Neural cell (in vitro differentiated cells): ENCODE measurements at regions not wholly inside any gene's neighbourhood (a gene's known extent, or its start where the extent isn't known, plus 50 kb on each side); places are given as distances from the start of the nearest gene placed in this dataset.

Source experiments
- H2AFZ ChIP-seq: fragments of 200-600, 300-800 bp; sonication (generic), shearing (Covaris generic); 2 replicates; pipeline ENCODE4 v1.6.0; 2014; ENCODE audit warnings: low read depth, mild to moderate bottlenecking, antibody characterized with exemption, low read length, moderate library complexity
- H3F3A ChIP-seq: fragments of 200-600 bp; shearing (Covaris generic); 2 replicates; pipeline ENCODE4 v1.6.1; 2016; ENCODE audit warnings: mild to moderate bottlenecking, moderate library complexity, mixed read lengths, antibody characterized with exemption, low read length; ENCODE audit not compliant: insufficient read depth, poor library complexity, severe bottlenecking
- H3K27ac ChIP-seq: fragments of 200-600, 300-800 bp; sonication (generic), shearing (Covaris generic); 2 replicates; pipeline ENCODE4 v1.5.1; 2014; ENCODE audit warnings: mild to moderate bottlenecking, low read length, moderate library complexity
- H3K27me3 ChIP-seq: fragments of 300-800, 200-600 bp; sonication (generic), shearing (Covaris generic); 2 replicates; pipeline ENCODE4 v1.6.0; 2014; ENCODE audit warnings: mild to moderate bottlenecking, low read depth, low read length, moderate library complexity; ENCODE audit not compliant: insufficient read depth
- H3K36me3 ChIP-seq: fragments of 300-800, 200-600 bp; sonication (generic), shearing (Covaris generic); 2 replicates; pipeline ENCODE4 v1.5.1; 2014; ENCODE audit warnings: mild to moderate bottlenecking, antibody characterized with exemption, low read length, moderate library complexity; ENCODE audit not compliant: insufficient read depth
- H3K4me2 ChIP-seq: fragments of 300-800, 200-600 bp; sonication (generic), shearing (Covaris generic); 2 replicates; pipeline ENCODE4 v1.6.0; 2014; ENCODE audit warnings: mild to moderate bottlenecking, low read length
- H3K4me3 ChIP-seq: fragments of 300-800, 200-600 bp; sonication (generic), shearing (Covaris generic); 2 replicates; pipeline ENCODE4 v1.5.1; 2014; ENCODE audit warnings: mild to moderate bottlenecking, low read length, moderate library complexity
- H3K79me2 ChIP-seq: fragments of 200-600 bp; shearing (Covaris generic); replicated peaks from 2 replicates; pipeline ENCODE4 v1.6.0; 2014; ENCODE audit warnings: mild to moderate bottlenecking, low read length, moderate library complexity; ENCODE audit not compliant: insufficient read depth
- H3K9ac ChIP-seq: fragments of 300-800, 200-600 bp; sonication (generic), shearing (Covaris generic); 2 replicates; pipeline ENCODE4 v1.6.1; 2016; ENCODE audit warnings: mild to moderate bottlenecking, low read length, mixed read lengths
- H3K9me2 ChIP-seq: fragments of 200-600 bp; shearing (Covaris generic); 2 replicates; pipeline ENCODE4 v1.6.1; 2016; ENCODE audit warnings: mild to moderate bottlenecking, low read length, mixed read lengths; ENCODE audit not compliant: insufficient read depth
- H3K9me3 ChIP-seq: fragments of 200-600, 300-800 bp; sonication (generic), shearing (Covaris generic); 2 replicates; pipeline ENCODE4 v1.6.1; 2016; ENCODE audit warnings: mild to moderate bottlenecking, mixed run types, low read length, moderate library complexity, mixed read lengths
- H4K20me1 ChIP-seq: fragments of 200-600 bp; shearing (Covaris generic); 2 replicates; pipeline ENCODE4 v1.6.1; 2016; ENCODE audit warnings: mild to moderate bottlenecking, mixed run types; ENCODE audit not compliant: insufficient read depth
- EP300 ChIP-seq: fragments of 450-650 bp; conservative IDR thresholded peaks from 2 replicates; pipeline ENCODE4 v1.6.1; 2014; ENCODE audit warnings: antibody characterized with exemption, mild to moderate bottlenecking, moderate library complexity; ENCODE audit not compliant: poor library complexity, severe bottlenecking
- EZH2 ChIP-seq: fragments of 200-600, 300-800 bp; shearing (Covaris generic), sonication (generic); IDR thresholded peaks from 2 replicates; pipeline ENCODE4 v1.6.1; 2014; ENCODE audit warnings: antibody characterized with exemption, low read length, borderline replicate concordance, mild to moderate bottlenecking; ENCODE audit not compliant: insufficient read depth, poor library complexity, severe bottlenecking
- MXI1 ChIP-seq: fragments of 450-650 bp; conservative IDR thresholded peaks from 2 replicates; pipeline ENCODE4 v1.6.1; 2014; ENCODE audit warnings: antibody characterized with exemption, mild to moderate bottlenecking; ENCODE audit not compliant: poor library complexity, severe bottlenecking
- POLR2AphosphoS5 ChIP-seq: IDR thresholded peaks from 2 replicates; pipeline ENCODE4 v1.6.1; 2012
- RAD21 ChIP-seq: fragments of 450-650 bp; conservative IDR thresholded peaks from 2 replicates; pipeline ENCODE4 v1.6.1; 2014; ENCODE audit warnings: antibody characterized with exemption, mild to moderate bottlenecking, moderate library complexity
- SMC3 ChIP-seq: fragments of 450-650 bp; conservative IDR thresholded peaks from 2 replicates; pipeline ENCODE4 v1.6.1; 2014; ENCODE audit warnings: antibody characterized with exemption, mild to moderate bottlenecking, moderate library complexity; ENCODE audit not compliant: poor library complexity
- TAF1 ChIP-seq: IDR thresholded peaks from 2 replicates; pipeline ENCODE4 v1.6.1; 2012; ENCODE audit warnings: low read depth
- TF ChIP-seq, protein P1 (sequence below): IDR thresholded peaks from 2 replicates; pipeline ENCODE4 v1.6.1; 2012; ENCODE audit warnings: borderline replicate concordance
- TF ChIP-seq, protein P2 (sequence below): fragments of 450-650 bp; IDR thresholded peaks from 2 replicates; pipeline ENCODE4 v1.5.1; 2014; ENCODE audit warnings: antibody characterized with exemption, mild to moderate bottlenecking, moderate library complexity; ENCODE audit not compliant: poor library complexity, severe bottlenecking

DNA sequence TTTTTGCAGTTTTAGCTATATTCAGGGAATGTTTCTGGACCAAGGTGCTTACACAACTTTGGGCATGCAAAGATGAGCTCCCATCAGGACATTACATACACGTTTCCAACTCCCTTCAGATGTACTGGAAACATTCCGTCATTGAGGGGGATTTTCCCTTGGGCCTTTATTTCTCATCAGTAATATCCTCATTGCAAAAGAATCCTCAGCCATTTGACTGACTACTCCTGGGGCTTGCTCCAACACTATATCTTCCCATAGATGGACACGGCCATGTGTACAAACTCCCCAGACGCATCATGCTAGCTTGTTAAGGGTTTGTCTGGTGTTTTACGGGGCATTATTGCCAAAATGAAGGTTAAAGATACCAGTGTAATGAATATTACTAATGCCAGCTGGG lies 59.3 kb upstream of the NUP160 start:
- no peak overlapping the region for H3K4me2 ChIP-seq
- H3K9me3 ChIP-seq: no peaks in the 10 kb centered on the region
- H2AFZ ChIP-seq: no peak overlapping the region
- H3K79me2 ChIP-seq: no peaks in the 10 kb centered on the region
- H3K36me3 ChIP-seq: no peaks in the 10 kb centered on the region
- TF ChIP-seq SMC3 (no peak), EZH2 (no peak), RAD21 (no peak), POLR2AphosphoS5 (no peak), MXI1 (no peak), TAF1 (no peak), EP300 (no peak)
- TF ChIP-seq, protein P1, sequence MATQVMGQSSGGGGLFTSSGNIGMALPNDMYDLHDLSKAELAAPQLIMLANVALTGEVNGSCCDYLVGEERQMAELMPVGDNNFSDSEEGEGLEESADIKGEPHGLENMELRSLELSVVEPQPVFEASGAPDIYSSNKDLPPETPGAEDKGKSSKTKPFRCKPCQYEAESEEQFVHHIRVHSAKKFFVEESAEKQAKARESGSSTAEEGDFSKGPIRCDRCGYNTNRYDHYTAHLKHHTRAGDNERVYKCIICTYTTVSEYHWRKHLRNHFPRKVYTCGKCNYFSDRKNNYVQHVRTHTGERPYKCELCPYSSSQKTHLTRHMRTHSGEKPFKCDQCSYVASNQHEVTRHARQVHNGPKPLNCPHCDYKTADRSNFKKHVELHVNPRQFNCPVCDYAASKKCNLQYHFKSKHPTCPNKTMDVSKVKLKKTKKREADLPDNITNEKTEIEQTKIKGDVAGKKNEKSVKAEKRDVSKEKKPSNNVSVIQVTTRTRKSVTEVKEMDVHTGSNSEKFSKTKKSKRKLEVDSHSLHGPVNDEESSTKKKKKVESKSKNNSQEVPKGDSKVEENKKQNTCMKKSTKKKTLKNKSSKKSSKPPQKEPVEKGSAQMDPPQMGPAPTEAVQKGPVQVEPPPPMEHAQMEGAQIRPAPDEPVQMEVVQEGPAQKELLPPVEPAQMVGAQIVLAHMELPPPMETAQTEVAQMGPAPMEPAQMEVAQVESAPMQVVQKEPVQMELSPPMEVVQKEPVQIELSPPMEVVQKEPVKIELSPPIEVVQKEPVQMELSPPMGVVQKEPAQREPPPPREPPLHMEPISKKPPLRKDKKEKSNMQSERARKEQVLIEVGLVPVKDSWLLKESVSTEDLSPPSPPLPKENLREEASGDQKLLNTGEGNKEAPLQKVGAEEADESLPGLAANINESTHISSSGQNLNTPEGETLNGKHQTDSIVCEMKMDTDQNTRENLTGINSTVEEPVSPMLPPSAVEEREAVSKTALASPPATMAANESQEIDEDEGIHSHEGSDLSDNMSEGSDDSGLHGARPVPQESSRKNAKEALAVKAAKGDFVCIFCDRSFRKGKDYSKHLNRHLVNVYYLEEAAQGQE: no peak
- no peak overlapping the region for H3K4me3 ChIP-seq
- H4K20me1 ChIP-seq: no peaks in the 10 kb centered on the region
- no peaks in the 10 kb centered on the region for H3F3A ChIP-seq
- no peak overlapping the region for H3K27ac ChIP-seq
- no peaks in the 10 kb centered on the region for H3K27me3 ChIP-seq
- H3K9me2 ChIP-seq: no peaks in the 10 kb centered on the region
- no peak overlapping the region for H3K9ac ChIP-seq

GRCh38 chr11:47906066-47906465 lies 57.9 kb upstream of the NUP160 start:
- Histone ChIP-seq H3K36me3 (no peaks in the 10 kb centered on the region), H3K27me3 (no peaks in the 10 kb centered on the region), H3K27ac (no peak overlapping the region), H3K9me2 (no peaks in the 10 kb centered on the region), H2AFZ (no peak overlapping the region), H3K79me2 (no peaks in the 10 kb centered on the region), H4K20me1 (no peaks in the 10 kb centered on the region), H3F3A (no peaks in the 10 kb centered on the region), H3K9ac (no peak overlapping the region), H3K4me3 (no peak overlapping the region), H3K9me3 (no peaks in the 10 kb centered on the region), H3K4me2 (no peak overlapping the region)
- no peak for TF ChIP-seq MXI1
- TF ChIP-seq TAF1: no peak

DNA sequence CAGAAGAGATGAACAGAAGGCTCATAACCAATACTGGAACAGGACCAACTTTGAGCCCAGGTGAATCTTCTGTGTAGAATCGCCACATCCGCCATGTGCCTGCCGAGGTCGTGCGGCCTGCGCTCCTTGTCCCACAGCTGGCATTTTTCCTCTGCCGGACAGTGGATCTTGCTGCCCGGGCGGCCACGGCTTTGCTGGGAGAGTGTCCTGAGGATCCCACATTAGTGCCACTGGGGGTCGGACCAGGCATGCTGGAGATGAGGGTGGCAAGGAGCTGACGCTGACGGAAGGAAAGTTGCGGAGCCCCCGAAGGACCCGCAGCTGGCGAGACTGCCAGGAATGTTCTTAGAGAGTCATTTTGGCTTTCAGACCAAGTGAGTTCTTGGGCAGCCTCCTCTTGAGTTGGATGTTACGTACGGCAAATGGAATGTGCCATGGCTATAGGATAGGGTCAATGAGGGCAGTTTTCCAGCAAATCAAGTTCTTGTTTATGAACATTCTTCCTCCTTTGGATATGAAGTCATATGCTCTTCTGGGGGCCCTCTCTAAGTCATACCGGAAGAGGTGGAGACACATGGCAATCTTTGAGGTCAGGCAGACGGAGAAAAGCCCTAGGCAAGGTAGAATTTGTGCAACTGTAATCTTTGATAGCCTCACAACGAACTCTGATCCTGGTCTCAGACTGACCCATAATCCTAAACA lies 57.4 kb upstream of the NUP160 start:
- Histone ChIP-seq H3K27me3 (no peaks in the 10 kb centered on the region), H3K4me2 (no peak overlapping the region), H4K20me1 (no peaks in the 10 kb centered on the region), H3K4me3 (no peak overlapping the region), H3K27ac (no peak overlapping the region), H3K9me3 (no peaks in the 10 kb centered on the region), H3K79me2 (no peaks in the 10 kb centered on the region), H3K9ac (no peak overlapping the region), H3K36me3 (no peaks in the 10 kb centered on the region), H2AFZ (no peak overlapping the region), H3F3A (no peaks in the 10 kb centered on the region), H3K9me2 (no peaks in the 10 kb centered on the region)
- TF ChIP-seq TAF1 (no peak), EZH2 (no peak), RAD21 (no peak), POLR2AphosphoS5 (no peak), SMC3 (no peak), MXI1 (no peak), EP300 (no peak)
- TF ChIP-seq, protein P1: no peak
- TF ChIP-seq, protein P2, sequence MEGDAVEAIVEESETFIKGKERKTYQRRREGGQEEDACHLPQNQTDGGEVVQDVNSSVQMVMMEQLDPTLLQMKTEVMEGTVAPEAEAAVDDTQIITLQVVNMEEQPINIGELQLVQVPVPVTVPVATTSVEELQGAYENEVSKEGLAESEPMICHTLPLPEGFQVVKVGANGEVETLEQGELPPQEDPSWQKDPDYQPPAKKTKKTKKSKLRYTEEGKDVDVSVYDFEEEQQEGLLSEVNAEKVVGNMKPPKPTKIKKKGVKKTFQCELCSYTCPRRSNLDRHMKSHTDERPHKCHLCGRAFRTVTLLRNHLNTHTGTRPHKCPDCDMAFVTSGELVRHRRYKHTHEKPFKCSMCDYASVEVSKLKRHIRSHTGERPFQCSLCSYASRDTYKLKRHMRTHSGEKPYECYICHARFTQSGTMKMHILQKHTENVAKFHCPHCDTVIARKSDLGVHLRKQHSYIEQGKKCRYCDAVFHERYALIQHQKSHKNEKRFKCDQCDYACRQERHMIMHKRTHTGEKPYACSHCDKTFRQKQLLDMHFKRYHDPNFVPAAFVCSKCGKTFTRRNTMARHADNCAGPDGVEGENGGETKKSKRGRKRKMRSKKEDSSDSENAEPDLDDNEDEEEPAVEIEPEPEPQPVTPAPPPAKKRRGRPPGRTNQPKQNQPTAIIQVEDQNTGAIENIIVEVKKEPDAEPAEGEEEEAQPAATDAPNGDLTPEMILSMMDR: no peak
